HUDEP-2 (cell line): ENCODE measurements at regions not wholly inside any gene's neighbourhood (a gene's known extent, or its start where the extent isn't known, plus 50 kb on each side); places are given as distances from the start of the nearest gene placed in this dataset.

Experiments used
- DNase-seq, 76 experiments: peaks; one replicate each; lab custom pipeline; 2025; ENCODE audit not compliant: unreplicated experiment in 76 of 76; lab: John Stamatoyannopoulos, UW

GRCh38 chr19:31553112-31553845 lies 204.0 kb upstream of the TSHZ3 start:
- DNase-seq = peak in 11 of 76 experiments; percentile 4 to 43 (median 12)

- DNase-seq = no peak
Measured at GRCh38 chr19:31553846-31554215, 204.6 kb upstream of the TSHZ3 start.

- DNase-seq = no peak
Measured at GRCh38 chr19:31554360-31554759, 205.1 kb upstream of the TSHZ3 start.

GRCh38 chr19:31555634-31556215 lies 206.5 kb upstream of the TSHZ3 start:
- DNase-seq = no peak

GRCh38 chr19:31559494-31559893 lies 210.3 kb upstream of the TSHZ3 start:
- no peak for DNase-seq

- DNase-seq = no peak
Measured at GRCh38 chr19:31560086-31561060, 211.1 kb upstream of the TSHZ3 start.

- no peak for DNase-seq
Measured at GRCh38 chr19:31562966-31563612, 213.9 kb upstream of the TSHZ3 start.

- DNase-seq = no peak
Measured at GRCh38 chr19:31567776-31568175, 218.5 kb upstream of the TSHZ3 start.

- no peak for DNase-seq
Measured at GRCh38 chr19:31568724-31569123, 219.5 kb upstream of the TSHZ3 start.

- no peak for DNase-seq
Measured at GRCh38 chr19:31570718-31571117, 221.5 kb upstream of the TSHZ3 start.

GRCh38 chr19:31572102-31572975 lies 223.1 kb upstream of the TSHZ3 start:
- DNase-seq = no peak

- no peak for DNase-seq
Measured at GRCh38 chr19:31572976-31573298, 223.7 kb upstream of the TSHZ3 start.

- DNase-seq = no peak
Measured at GRCh38 chr19:31574251-31574973, 225.2 kb upstream of the TSHZ3 start.

GRCh38 chr19:31575846-31576335 lies 226.7 kb upstream of the TSHZ3 start:
- DNase-seq = no peak

GRCh38 chr19:31578326-31578725 lies 229.1 kb upstream of the TSHZ3 start:
- DNase-seq = no peak

GRCh38 chr19:31583148-31583547 lies 233.9 kb upstream of the TSHZ3 start:
- DNase-seq = no peak

- no peak for DNase-seq
Measured at GRCh38 chr19:31586282-31586681, 237.0 kb upstream of the TSHZ3 start.

- DNase-seq = no peak
Measured at GRCh38 chr19:31589109-31589508, 239.9 kb upstream of the TSHZ3 start.

GRCh38 chr19:31591258-31591657 lies 242.0 kb upstream of the TSHZ3 start:
- no peak for DNase-seq
